GM21576 (cell line): ENCODE measurements at regions not wholly inside any gene's neighbourhood (a gene's known extent, or its start where the extent isn't known, plus 50 kb on each side); places are given as distances from the start of the nearest gene placed in this dataset.

Source experiments
- ATAC-seq: cut with Tn5 transposase; IDR thresholded peaks from one replicate; pipeline ENCODE4 v1.9.1; 2021; ENCODE audit warnings: mild to moderate bottlenecking, moderate library complexity; ENCODE audit not compliant: unreplicated experiment

DNA sequence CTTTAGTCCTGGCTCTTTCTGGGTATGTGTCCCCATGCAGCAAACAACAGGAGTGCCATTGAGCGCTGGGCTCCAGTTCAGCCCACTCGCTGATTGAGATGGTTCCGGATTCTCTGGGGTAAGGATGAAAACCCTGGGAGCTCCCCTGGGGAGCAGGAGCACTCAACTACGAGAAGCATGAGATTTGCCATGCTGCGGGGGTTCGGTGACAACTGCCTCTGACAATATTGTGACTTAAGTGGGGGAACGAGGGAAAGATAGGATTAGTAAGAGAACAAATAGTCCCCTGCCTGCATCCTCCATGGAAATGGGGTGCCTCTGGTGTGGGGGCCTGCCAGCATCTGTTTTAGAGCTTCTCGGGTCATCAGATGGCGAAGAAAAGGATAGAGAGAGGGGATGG is 123.6 kb upstream of the IPO9 start:
- no peak for ATAC-seq

DNA sequence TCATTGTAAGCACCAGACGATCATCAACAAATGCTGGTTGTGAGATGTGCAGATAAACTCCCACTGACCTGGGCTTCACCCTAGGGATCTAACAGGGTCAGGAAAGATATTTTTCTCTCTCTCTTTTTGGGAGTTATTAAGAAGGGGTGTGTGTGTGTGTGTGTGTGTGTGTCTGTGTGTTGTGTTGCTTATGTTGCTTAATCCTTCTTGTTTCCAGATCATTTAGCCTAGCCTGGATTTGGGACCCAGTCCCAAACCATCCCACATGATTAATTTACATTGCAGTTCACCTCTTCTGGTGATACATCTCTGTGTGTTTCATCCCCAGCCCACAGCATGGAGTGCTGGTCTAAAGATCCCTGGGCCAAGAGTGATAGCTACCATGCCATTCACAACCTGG is 122.8 kb upstream of the IPO9 start:
- no peak for ATAC-seq

DNA sequence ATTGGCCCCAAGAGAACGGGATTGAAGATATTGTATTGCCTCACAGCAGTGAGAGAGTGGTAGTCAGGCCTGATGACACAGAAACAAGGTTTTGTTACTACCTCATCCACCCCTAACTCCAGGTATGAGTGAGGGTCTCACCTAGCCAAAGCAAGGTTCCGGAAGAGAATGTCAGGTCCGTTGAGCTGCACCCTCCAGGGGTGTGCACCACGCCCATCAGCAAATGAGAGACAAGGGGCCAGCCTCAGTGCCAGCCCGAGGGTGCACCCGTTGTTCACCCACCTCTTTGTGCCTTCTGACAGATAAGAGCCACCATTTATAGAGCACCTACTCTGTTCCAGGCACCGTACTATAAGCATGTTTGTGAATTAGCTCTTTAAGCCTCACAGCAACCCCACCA is 121.9 kb upstream of the IPO9 start:
- no peak for ATAC-seq

DNA sequence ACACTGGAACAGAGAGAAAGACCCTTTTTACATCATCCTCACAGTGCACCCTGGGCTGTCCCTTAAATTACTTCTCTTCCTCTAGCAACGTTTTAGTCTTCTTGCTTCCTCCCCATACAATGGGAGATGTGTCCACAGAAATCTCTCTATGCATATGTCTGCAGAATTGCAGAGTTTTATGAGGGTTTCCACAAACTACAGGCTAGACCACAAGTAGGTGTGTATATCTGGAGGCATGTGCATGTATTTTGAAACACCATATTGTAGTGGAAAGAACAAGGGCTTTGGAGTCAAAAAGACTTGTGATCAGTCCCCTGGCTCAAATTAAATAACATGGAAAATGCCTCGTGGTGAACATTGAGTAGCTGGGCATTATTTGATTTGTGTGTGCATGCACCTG is 121.3 kb upstream of the IPO9 start:
- no peak for ATAC-seq

DNA sequence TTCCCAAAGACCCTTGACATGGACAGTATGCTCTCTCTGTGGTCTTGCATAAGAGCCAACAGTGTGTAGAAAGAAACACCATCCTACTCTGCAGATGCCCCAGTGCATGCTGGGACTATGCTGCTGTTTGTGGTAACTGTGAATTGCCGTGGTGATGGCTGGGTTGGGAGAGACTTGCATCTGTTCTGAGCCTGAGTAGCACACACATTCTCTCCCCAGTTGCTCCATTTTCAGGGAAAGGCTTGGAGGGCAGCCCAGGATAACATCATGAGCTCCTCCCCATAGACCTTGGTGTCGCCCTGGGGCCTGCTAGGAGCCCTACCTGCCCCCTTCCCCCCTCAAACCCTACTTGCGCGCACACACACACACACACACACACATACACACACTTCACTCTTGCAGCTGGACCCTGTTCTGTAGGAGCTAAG is 120.9 kb upstream of the IPO9 start:
- ATAC-seq: no peak

DNA sequence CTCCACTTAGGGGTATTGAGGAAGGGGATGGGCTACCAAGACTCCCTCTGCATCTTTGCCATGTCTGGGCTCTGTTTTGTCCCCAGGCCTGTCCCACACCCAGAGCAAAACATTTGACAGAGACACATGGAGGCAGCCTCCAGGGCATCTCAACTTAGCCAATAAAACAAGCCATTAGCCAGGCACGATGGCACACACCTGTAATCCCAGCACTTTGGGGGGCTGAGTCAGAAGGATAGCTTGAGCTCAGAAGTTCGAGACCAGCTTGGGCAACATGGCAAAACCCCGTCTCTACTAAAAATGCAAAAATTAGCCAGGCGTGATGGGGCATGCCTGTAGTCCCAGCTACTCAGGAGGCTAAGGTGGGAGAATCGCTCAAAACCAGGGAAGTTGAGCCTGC is 120.3 kb upstream of the IPO9 start:
- ATAC-seq: no peak

DNA sequence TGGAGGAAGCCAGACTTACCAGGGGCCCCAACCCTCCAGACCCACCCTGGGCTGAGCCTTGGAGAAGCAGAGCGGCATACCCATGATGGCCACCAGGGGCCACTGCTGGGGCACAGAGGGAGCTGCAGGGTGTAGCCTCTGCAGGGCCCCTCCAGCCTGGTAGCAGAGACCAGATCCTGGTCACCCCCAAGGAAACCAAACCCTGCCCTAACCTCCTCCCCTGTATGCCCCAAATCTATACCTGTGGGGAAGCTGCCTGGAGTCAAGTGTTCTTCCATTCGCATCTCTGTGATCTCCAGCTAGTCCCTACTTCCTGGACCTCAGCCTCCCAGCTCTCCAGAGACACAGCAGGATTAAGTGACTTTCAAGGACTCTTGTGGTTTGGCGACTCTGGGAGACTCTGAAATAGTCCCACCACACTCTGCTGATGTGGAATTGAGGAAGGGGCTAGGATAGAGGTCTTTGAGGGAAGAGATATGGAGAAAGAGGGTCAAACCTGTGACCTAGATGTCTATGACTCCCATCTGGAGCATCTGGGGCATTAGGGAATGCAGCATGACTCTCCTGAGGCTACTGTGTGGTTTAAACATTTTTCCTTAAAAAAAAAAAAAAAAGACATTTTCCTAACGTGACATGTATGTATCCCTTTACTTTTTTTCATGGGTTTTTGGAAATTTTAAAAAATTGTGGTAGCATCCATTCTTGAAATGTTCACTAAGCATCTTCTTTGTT is 119.2 kb upstream of the IPO9 start:
- ATAC-seq: peak; percentile 75

DNA sequence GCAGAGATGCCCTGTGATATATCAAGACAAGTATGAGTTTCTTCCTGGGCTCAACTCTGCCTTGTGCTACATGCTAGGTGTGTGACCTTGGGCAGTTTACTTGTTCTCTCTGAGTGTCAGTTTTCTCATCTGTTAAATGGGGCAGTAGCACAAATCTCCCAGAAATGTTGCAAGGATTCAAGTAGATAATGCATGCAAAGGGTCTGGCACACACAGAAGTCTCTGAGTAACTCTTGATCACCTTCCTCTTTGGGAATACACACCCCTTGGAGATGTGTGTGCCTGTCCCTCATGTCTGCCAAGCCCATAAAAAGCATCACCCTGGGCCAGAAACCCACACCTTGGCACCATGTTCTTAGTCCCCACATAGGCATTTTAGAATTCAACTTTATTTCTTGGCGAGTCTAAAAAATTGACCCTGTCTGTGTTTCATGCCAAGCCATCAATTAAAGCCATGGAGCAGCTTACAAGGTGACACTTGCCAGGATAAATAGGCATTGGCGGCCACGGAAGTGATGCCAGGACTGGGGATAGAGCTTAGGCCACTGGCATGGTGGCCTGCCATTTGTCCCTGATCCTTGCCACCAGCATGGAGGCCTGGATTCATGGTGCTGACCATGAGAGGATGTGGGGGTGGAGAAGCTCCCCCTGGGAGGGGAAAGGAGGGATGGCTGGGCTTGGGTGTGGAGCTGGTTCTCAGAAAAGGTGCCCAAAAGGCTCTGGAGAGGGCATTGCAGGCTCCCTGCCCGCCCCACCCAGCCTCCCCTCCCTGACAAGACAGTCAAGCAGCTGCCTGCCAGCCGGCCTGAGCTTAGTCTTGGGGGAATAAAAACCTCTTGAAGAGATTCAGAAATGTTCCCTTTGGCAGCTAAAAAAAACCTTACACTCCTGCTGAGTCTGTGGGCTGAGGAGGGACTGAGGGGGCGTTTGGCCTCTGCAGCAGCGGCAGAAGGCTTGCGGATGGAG is 118.0 kb upstream of the IPO9 start:
- ATAC-seq: no peak

DNA sequence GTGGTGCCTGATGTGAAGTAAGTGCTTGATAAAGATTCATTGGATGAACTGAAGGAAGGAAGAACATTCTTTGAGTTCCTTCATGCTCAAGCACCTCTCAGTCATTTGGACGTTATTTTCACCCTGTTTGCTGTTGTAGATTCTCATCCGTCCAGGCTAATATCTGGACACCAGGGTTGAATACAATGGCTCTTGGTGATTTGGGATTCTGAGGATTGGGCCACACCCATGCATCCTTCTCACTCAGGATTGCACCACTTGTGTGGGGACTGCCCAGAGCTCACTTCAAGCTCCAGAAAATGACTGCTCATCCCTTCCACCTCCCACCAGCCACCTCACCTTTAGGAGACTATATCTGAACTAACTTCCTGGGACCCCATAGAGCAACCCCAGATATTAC is 117.1 kb upstream of the IPO9 start:
- no peak for ATAC-seq

DNA sequence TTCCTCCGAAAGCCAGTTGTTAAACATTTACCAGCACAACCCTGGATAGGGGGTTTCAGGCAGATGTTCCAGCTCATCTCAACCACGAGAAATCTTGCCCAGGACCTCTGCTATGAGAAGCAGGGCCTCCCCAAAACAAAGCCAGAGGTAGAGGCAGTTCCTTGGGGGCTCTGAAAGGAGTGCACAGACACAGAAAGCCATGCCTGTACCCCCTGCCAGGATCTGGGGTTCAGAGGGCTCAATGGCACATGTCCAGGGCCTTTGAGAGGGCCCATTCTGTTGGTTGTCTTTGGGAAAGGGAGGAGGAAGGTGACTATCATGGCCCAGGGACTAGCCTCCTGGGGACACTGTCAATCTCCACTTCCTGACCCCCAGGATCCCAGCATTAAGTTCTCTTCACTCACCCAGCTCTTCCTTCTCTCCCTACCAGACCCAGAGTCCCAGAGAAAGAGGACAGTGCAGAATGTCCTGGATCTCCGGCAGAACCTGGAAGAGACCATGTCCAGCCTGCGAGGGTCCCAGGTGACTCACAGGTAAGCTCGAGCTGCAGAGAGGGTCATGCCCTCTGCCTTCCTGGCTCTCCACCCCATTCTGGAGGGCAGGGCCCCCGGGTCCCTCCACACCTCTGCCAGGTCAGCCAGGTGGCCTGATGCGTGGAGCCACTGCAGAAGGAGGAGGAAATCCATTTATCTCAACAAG is 116.4 kb upstream of the IPO9 start:
- no peak for ATAC-seq

DNA sequence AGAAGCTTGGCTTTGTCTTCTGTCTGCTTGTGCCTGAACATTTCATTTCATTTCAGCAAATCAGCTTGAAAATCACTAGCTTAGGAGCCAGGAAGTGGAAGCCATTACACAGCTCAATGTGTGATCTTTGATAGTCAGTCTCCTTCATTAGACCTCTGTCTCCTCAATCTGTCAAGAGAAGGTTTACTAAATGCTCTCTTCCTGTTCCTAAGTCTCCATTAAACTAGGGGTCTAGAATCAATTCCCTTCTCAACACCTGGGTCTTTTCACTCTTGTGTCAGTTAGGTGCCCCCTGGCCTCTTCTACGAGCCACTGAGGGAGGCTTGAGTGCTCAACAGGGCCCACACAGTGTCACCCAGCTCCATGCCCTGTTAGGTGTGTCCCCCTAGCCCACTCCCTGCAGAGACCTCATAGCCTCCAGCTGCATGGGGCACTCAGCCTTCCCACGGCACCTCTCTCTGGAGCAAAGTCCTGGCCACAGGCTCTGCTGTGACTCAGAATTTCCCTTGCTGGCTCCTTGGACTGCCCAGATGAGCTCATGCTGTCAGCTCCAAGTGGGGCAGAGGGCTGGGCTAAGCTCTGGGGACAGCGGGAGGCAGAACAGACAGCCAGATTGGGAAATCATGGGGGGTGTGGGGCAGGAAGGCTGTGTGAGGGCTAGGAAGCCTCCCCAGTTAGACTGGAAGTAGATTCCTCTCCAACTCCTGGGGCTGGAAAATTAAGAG is 115.7 kb upstream of the IPO9 start:
- no peak for ATAC-seq

DNA sequence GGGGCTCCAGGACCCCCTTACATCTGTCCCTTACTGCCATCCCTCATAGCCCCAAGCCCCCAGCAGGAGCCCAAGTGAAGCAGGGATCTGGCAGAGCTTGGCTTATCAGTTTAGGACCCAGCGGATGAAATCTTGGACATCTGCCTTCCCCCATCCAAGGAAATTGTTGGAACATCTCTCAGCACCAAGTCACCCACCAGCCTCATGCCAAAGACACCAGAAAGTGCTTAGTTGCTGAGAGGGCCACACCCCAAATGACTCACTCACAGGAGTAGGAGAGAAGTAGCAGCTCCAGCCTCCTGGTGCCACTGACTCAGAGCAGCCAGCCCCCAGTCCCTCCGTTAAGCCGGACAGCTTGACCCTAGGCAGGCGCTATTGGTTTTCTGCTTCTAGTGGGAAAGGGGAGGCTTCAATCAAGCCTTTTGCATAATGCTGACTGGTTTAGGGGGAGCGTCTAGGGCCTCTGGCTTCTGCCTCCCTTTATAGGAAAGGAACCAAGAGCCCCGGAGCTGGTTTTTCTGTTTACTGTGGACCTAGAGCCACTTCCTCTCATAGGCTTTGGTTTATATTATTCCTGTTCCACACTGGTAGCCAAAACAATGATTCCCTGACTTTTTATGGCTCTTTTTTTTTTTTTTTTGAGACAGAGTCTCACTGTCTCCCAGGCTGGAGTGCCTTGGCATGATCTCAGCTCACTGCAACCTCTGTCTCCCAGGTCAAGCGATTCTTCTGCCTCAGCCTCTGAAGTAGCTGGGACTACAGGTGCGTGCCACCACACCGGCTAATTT is 114.2 kb upstream of the IPO9 start:
- no peak for ATAC-seq

DNA sequence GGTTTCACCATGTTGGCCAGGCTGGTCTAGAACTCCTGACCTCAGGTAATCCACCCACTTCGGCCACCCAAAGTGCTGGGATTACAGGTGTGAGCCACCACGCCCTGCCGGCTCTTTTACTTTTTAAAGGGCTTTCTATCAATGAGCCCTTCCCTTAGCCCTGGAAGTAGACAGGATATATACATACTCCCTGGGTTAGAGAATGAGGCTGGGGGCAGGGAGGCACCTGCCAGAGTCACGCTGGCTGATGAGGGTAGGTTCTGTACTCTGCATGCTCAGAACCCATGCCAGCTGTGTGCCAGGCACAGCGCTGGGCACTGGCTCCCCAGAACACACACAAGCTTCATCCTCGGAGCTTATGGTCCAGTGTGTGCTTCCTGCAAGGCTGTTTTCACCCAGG is 113.6 kb upstream of the IPO9 start:
- no peak for ATAC-seq

DNA sequence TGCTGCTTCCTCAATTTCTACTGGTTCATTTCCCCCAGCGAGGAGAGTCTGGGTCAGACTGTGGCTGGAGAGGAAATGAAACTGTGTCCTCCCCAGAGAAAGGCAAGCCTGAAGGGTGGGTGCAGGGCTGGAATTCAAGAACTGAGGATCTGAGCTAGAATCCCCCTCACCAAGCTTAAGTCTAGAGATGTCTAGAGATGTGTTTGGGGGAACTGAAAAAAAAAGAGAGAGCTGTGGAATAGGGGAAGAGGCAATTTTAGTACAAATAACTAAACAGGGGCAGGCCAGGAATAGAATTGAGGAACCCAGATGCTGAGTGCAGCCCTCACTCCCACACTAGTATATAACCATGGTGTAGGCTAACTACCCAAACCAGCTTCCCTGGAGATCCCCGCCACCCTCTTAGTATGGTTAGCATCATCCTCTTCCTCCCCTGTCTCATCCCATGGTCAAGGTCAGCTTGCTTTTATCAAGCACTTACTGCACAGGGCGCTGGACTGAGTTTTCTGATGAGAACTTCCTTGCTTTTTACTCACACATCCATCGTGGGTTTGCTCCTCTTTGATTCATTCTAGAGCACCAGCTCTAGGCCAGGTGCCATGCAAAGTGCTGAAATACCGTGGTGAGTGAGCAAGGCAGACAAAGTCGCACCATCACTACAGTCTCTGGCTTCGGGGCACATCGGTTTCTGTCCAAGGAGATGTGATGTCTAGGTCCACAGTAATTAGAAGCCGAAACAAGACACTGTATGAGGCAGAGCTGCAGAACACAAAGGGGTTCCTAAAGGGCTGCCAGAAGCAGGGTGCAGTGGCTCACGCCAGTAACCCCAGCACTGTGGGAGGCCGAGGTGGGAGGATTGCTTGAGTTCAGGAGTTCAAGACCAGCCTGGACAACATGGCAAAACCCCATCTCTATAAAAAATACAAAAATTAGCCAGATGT is 112.9 kb upstream of the IPO9 start:
- ATAC-seq: no peak

DNA sequence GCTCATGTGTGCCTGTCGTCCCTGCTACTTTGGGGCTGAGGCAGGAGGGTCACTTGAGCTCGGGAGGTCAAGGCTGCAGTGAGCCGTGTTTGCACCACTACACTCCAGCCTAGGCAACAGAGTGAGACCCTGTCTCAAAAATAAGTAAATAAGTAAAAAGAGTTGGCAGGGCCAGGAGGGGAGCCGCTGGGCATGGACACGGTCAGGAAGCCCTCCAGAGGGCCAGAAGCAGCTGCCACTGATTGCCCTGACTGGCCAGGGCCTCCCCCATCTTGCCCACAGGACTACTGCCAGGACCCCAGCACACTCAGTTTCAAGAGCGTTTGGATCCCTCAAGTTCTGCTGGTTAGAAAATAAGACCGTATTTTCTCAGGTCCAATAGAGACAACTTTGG is 112.2 kb upstream of the IPO9 start:
- ATAC-seq: no peak

DNA sequence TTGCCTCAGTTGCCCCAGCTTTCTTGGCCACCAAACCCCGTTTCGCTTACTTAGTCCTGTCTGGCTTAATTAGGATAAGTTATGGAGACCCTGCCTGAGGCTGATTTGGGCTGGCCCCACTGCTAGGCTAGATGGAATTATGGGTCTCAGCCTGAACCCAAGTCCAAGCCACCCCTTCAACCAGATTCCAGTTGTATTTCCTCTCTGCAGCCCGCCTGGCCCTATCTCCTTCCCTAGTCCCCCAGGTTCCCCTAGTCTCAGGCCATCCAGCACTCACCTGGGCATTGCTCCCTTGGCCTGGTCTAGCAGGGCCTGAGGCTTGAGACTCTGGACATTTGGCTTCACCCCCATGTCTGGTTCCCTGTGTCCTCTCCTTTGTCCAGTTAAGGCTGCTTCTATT is 111.7 kb upstream of the IPO9 start:
- ATAC-seq: no peak

DNA sequence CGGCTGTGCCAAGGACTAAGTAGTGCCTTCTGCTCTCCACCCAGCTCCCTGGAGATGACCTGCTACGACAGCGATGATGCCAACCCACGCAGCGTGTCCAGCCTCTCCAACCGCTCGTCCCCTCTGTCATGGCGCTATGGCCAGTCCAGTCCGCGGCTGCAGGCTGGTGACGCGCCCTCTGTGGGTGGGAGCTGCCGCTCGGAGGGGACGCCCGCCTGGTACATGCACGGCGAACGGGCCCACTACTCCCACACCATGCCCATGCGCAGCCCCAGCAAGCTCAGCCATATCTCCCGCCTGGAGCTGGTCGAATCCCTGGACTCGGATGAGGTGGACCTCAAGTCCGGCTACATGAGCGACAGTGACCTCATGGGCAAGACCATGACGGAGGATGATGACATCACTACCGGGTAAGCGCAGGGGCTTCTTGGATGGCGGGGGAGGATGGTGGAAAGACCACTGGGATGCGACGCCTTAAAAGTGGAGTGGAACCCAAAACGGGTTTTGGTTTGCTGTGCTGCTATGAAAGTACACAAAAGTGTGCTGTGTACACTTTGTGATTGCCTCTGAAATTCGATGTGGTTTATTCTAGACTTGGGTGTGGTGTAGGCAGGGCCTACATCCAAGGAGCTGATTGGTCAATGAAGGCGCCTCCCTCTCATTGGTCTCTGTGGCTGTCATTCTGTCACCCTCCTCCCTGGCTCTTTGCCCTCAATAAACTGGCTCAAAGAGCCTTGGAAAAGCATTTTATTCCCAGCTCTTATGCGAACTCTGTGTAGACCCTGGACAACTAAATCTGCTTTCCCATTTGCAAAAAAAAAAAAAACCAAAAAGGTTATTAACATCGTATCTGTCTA is 110.4 kb upstream of the IPO9 start:
- ATAC-seq: no peak
